ENCODE measurements at regions not wholly inside any gene's neighbourhood (a gene's known extent, or its start where the extent isn't known, plus 50 kb on each side); places are given as distances from the start of the nearest gene placed in this dataset.

DNA sequence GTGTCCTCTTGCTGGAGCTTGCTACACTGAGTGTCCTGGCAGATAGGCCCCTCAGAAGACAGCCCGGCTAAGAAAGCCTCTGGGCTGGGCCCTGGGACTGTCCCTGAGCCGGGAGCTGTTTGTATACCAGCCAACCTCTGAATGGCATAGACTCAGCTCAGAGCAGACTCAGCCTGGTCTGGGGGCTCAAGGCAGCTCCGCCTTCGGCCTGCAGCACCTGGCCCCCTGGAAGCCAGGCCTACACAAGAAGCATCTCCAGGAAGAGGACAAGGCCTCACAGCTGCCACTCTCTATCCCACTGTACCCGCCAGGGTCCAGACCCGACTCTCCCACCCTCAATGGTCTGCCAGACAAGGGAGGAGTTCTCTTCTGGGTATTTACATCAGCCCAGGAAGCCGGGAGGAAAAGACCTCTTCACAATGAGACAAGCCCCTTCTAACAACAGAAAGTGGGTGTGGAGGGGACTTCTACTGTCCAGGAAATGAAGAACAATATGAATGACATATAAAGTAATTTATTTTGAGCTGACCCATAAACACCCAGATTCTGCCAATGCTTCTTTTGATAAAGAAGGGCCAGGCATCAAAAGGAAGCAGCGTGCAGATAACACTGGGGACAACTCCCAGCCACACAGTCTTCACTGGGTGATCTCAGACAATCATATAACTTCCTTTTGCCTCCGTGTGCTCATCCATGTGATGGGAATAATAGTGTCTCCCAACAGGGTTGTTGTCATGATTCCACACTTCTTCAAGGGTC lies 110.2 kb downstream of the TPRA1 start:
- no peak for DNase-seq (ENCODE audit: low spot score in 2 of 2)
- no peak for TF ChIP-seq POLR2AphosphoS5 (IDR thresholded peaks at IDR 0.05)
- TF ChIP-seq, protein P1, sequence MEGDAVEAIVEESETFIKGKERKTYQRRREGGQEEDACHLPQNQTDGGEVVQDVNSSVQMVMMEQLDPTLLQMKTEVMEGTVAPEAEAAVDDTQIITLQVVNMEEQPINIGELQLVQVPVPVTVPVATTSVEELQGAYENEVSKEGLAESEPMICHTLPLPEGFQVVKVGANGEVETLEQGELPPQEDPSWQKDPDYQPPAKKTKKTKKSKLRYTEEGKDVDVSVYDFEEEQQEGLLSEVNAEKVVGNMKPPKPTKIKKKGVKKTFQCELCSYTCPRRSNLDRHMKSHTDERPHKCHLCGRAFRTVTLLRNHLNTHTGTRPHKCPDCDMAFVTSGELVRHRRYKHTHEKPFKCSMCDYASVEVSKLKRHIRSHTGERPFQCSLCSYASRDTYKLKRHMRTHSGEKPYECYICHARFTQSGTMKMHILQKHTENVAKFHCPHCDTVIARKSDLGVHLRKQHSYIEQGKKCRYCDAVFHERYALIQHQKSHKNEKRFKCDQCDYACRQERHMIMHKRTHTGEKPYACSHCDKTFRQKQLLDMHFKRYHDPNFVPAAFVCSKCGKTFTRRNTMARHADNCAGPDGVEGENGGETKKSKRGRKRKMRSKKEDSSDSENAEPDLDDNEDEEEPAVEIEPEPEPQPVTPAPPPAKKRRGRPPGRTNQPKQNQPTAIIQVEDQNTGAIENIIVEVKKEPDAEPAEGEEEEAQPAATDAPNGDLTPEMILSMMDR (IDR thresholded peaks at IDR 0.05) = no peak
- TF ChIP-seq POLR2A (IDR thresholded peaks at IDR 0.05) = no peak
- H3K36me3 ChIP-seq = no peaks in the 10 kb centered on the region
- no peaks in the 10 kb centered on the region for H3K4me1 ChIP-seq
- no peaks in the 10 kb centered on the region for H3K27me3 ChIP-seq
- intact Hi-C loops (cut with DNase I; ENCODE audit: low total_unique reads) = no loop called here
- no peak overlapping the region for H3K4me3 ChIP-seq
- no peak overlapping the region for H3K27ac ChIP-seq
- no peaks in the 10 kb centered on the region for H3K9me3 ChIP-seq

DNA sequence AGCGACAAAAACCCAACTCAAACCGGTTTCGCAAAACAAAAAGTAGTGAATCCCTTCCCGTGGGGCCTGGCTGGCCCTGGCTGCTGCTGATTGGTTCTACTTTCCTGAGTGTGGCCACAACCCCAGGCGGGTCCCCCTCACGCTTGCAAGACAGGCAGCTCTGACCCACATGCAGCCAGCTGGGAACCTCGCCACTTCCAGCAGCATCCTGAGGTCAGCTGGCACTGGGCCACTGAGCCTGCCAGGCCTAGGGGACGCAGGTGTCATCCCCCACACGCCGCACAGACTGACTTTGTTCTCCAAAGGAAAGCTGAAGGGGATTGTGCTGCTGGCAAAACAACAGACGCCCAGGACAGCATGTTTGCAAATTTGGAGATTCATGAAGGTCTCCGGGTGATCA lies 111.1 kb downstream of the TPRA1 start:
- TF ChIP-seq POLR2AphosphoS5 (IDR thresholded peaks at IDR 0.05) = no peak
- TF ChIP-seq, protein P1 (IDR thresholded peaks at IDR 0.05) = no peak
- TF ChIP-seq POLR2A (IDR thresholded peaks at IDR 0.05) = no peak
- Histone ChIP-seq H3K27me3 (no peaks in the 10 kb centered on the region), H3K27ac (no peak overlapping the region), H3K9me3 (no peaks in the 10 kb centered on the region), H3K36me3 (no peaks in the 10 kb centered on the region), H3K4me1 (no peaks in the 10 kb centered on the region), H3K4me3 (no peak overlapping the region)
- DNase-seq (ENCODE audit: low spot score in 2 of 2) = no peak
- intact Hi-C loops (cut with DNase I; ENCODE audit: low total_unique reads) = no loop called here

DNA sequence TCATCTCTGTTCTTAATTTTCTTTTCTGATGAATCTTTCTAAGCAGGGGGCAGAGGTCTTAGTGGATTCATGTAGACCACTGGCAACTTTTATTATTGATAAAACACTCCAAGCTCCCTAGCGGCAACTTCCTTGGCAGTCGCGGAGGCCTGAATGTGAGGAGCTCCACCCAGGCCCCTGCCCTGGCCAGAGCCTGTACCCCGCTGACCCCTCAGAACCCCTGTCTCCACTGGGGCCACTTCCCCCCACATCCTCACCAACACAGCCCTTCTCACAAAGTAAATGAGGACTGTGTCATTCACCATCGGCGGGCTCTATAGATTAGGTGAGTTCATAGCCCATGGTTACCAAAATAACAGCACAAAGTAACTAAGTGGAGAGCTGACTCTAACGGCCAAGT lies 111.6 kb downstream of the TPRA1 start:
- H3K27me3 ChIP-seq = no peaks in the 10 kb centered on the region
- no peak for DNase-seq (ENCODE audit: low spot score in 2 of 2)
- H3K9me3 ChIP-seq = no peaks in the 10 kb centered on the region
- H3K36me3 ChIP-seq = no peaks in the 10 kb centered on the region
- TF ChIP-seq, protein P1 (IDR thresholded peaks at IDR 0.05) = no peak
- TF ChIP-seq POLR2A (IDR thresholded peaks at IDR 0.05) = no peak
- no peak for TF ChIP-seq POLR2AphosphoS5 (IDR thresholded peaks at IDR 0.05)
- no peak overlapping the region for H3K4me3 ChIP-seq
- no peak overlapping the region for H3K27ac ChIP-seq
- H3K4me1 ChIP-seq = no peaks in the 10 kb centered on the region
- intact Hi-C loops (cut with DNase I; ENCODE audit: low total_unique reads) = no loop called here

DNA sequence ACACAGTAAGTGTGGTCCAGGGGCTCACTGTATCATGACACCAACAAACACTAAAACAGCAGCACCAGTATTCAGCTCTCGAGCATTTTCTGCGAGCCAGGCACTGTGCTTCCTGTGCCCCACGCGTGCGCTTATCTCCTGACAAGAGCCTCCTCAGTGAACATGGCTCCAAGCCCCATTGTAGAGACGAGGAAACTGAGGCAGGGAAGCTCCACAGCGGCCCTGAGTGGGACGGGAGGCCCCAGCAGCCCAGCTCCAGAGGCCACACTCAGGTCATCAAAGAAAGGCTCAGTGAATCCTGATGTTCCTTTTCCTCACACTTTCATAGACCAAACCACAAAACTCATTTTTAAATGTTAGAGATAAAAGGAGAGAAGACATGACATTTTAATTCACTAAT lies 113.1 kb downstream of the TPRA1 start:
- no peak overlapping the region for H3K27ac ChIP-seq
- DNase-seq (ENCODE audit: low spot score in 2 of 2) = no peak
- no peak overlapping the region for H3K4me3 ChIP-seq
- intact Hi-C loops (cut with DNase I; ENCODE audit: low total_unique reads) = no loop called here
- H3K9me3 ChIP-seq = no peaks in the 10 kb centered on the region
- no peaks in the 10 kb centered on the region for H3K27me3 ChIP-seq
- TF ChIP-seq POLR2AphosphoS5 (IDR thresholded peaks at IDR 0.05) (no peak), POLR2A (IDR thresholded peaks at IDR 0.05) (no peak)
- TF ChIP-seq, protein P1 (IDR thresholded peaks at IDR 0.05) = no peak
- no peaks in the 10 kb centered on the region for H3K36me3 ChIP-seq
- no peaks in the 10 kb centered on the region for H3K4me1 ChIP-seq

DNA sequence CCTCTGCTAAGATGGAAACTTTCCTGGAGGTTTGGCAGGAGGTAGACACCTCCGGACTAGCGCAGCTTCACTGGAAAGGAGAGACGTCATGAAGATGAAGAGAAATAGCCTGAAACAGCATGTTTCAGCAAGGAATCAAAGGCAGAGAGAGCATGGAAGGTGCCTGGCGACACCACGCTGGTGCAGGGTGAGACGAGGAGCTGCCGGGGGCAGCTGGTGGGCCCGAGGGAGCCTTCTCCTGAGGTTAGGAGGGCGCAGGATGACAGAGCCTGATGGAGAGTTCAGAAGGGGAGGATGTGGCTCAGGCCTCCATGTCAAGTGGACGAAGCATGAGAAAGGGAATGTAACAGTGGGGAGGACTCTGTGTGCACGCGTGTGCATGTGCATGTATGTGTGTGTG lies 113.6 kb downstream of the TPRA1 start:
- Histone ChIP-seq H3K4me1 (no peaks in the 10 kb centered on the region), H3K27me3 (no peaks in the 10 kb centered on the region), H3K36me3 (no peaks in the 10 kb centered on the region), H3K4me3 (no peak overlapping the region), H3K27ac (no peak overlapping the region), H3K9me3 (no peaks in the 10 kb centered on the region)
- no peak for DNase-seq (ENCODE audit: low spot score in 2 of 2)
- intact Hi-C loops (cut with DNase I; ENCODE audit: low total_unique reads) = no loop called here
- TF ChIP-seq POLR2A (IDR thresholded peaks at IDR 0.05) = no peak
- TF ChIP-seq POLR2AphosphoS5 (IDR thresholded peaks at IDR 0.05) = no peak
- TF ChIP-seq, protein P1 (IDR thresholded peaks at IDR 0.05) = no peak

All from breast epithelium (tissue), 4 donors.